GM12872 (cell line): ENCODE measurements at regions not wholly inside any gene's neighbourhood (a gene's known extent, or its start where the extent isn't known, plus 50 kb on each side); places are given as distances from the start of the nearest gene placed in this dataset.

Experiments used
- TF ChIP-seq, protein P1 (sequence below): IDR thresholded peaks from 3 replicates; pipeline ENCODE4 v1.5.1; 2011; ENCODE audit warnings: low read depth, mild to moderate bottlenecking, low read length, moderate library complexity; ENCODE audit not compliant: insufficient read depth

- TF ChIP-seq, protein P1, sequence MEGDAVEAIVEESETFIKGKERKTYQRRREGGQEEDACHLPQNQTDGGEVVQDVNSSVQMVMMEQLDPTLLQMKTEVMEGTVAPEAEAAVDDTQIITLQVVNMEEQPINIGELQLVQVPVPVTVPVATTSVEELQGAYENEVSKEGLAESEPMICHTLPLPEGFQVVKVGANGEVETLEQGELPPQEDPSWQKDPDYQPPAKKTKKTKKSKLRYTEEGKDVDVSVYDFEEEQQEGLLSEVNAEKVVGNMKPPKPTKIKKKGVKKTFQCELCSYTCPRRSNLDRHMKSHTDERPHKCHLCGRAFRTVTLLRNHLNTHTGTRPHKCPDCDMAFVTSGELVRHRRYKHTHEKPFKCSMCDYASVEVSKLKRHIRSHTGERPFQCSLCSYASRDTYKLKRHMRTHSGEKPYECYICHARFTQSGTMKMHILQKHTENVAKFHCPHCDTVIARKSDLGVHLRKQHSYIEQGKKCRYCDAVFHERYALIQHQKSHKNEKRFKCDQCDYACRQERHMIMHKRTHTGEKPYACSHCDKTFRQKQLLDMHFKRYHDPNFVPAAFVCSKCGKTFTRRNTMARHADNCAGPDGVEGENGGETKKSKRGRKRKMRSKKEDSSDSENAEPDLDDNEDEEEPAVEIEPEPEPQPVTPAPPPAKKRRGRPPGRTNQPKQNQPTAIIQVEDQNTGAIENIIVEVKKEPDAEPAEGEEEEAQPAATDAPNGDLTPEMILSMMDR = no peak
Observed at GRCh38 chr12:107296681-107297089, 203.3 kb upstream of the CRY1 start.

DNA sequence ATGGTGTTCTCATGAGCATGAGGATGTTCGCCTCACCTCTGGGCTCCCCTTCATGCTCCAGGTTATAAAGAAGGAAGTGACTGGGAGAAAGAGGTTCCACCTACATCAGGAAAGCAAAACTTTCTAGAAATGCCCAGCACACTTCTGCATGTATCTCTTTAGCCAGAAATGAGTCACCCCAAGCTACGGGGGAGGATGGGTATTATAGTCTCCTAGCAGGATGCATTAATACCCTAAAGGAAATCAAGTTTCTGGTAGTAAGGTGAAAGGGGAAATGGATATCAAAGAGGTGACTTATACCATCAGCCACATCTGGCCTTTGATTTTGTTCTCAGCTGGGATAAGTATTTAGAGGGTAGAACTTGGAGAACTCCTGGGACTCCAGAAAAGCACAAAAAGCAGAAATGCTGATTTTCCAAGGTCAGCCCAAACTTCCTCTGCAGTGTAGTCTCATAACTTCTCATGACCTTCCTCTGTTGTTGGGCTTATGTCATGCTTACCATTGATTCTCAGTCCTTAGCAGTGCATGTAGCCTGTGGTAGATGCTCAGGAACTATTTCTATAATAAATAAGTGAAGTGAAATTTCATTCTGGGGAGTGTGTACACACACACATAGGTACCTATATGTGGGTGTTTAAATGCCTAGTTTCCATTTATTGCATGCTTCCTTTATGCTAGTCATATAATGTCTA lies 209.4 kb upstream of the CRY1 start:
- TF ChIP-seq, protein P1 = no peak

DNA sequence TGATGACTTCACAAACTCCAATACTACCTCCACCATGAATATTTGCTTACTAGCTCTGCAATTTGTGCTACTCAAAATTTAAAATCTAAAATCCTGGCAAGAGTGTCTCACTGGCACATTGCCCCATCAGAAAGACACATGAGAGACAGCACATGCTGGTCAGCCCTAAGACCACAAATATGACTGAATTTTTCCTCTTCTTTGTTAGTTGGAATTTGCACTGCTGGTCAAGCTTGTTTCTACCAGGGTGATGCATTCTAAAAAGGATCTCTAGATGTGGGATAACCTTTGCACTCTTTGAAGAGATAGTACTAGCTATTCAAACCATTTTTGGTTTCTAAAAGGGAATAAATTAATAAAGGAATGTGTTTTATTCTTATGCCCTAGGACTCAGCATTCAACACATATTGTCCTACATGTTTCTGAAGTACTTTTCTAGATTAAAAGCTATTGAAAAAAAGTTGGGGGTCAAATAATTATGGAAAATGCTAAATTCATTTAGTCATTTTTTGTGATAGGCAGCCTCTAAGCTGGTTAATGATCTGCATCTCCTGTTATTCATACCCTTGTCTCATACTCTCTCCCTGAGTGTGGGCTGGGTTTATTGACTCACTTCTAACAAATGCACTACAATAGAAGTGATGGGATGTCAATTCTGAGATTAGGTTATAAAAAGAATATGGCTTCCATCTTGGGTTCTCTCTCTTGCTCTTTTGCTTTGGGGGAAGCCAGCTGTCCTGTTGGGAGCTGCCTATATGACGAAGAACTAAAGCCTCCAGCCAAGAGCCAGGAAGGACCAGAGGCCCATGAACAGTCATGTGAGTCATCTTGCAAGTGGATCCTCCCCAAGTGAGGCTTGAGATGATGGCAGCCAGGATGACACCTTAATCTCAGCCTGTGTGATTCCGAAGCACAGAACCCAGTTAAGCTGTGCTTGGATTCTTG lies 211.5 kb upstream of the CRY1 start:
- TF ChIP-seq, protein P1 = no peak

- TF ChIP-seq, protein P1 = no peak
Observed at GRCh38 chr12:107306141-107306659, 212.9 kb upstream of the CRY1 start.

GRCh38 chr12:107308310-107308709 lies 215.0 kb upstream of the CRY1 start:
- TF ChIP-seq, protein P1 = no peak

- TF ChIP-seq, protein P1 = no peak
Observed at GRCh38 chr12:107309020-107309419, 215.7 kb upstream of the CRY1 start.

DNA sequence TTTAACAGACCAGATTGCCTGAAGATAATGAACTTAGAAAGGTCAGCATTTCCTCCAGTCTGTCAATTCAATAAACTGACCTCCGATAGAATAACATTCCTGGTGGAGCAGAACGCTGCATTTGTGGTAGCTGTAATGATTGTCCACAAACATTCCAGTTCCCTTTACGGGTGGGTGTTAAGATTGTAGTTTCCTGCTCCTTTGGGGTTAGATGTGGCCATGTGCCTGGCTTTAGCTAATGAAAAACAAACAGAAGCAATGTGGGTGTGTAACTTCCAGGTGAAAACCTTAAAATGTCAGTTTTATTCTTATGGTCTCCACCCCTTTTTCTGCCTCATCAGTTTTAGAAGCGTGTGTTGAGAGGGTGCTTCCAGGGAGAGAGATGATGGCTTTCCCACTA lies 217.3 kb upstream of the CRY1 start:
- TF ChIP-seq, protein P1 = no peak
